HG03039 (cell line): ENCODE measurements at regions not wholly inside any gene's neighbourhood (a gene's known extent, or its start where the extent isn't known, plus 50 kb on each side); places are given as distances from the start of the nearest gene placed in this dataset.

Source experiments
- ATAC-seq: cut with Tn5 transposase; IDR thresholded peaks from one replicate; pipeline ENCODE4 v1.9.1; 2021; ENCODE audit warnings: mild to moderate bottlenecking, moderate library complexity; ENCODE audit not compliant: unreplicated experiment

DNA sequence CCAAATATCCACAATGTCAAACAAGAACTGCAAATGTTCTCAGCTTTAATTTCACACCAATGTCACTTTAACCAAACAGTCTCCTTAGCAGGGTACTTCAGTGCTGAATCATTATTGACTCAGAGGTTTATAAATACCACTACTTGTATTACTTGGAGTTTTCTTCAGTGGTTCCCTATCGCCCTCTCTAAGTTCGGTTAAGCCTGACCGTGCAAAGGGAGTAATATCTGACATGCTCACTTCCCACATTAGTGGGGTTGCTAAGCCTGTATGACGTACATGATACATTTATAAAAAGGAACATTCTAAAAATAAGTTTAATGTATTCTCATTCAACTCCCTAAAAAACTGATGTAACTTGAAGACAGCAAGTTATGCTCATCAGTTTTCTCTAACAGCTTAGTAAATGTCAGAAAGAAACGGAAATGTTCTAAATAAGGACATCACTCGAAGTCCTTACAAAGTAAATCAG is 93.1 kb upstream of the ZC3H12C start:
- ATAC-seq: peak; percentile 97

DNA sequence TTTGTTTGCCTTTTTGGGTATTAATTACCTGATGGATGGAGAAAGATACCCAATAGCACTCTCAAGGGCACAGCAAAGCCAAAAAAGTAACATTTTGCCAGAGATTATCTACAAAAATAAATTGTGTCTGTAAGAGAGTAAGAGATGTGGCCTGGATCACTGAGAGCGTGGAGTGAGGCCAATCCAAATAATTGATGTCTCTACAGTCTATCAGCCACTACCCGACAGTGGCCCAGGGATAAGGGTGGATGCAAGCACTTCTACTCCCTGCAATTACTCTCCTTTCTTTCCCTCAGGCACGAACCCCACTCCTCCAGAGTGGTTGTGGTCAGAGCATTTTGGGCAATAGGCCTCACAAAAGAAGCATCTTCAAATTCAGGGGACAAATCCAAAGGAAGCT is 92.3 kb upstream of the ZC3H12C start:
- no peak for ATAC-seq

DNA sequence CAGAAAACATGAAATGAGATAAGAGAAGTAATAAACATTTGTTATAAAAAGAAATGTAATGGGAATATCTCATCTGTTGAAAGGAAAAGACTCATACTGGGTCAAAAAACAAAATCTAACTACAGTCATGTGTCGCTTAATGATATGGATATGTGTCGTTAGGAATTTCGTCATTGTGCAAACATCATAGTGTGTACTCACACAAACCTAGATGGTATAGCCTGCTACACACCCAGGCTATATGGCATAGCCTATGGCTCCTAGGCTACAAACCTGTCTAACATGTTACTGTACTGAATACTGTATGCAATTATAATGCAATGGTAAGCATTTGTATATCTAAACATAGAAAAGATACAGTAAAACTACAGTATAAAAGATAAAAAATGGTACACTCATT is 89.8 kb upstream of the ZC3H12C start:
- ATAC-seq: no peak

DNA sequence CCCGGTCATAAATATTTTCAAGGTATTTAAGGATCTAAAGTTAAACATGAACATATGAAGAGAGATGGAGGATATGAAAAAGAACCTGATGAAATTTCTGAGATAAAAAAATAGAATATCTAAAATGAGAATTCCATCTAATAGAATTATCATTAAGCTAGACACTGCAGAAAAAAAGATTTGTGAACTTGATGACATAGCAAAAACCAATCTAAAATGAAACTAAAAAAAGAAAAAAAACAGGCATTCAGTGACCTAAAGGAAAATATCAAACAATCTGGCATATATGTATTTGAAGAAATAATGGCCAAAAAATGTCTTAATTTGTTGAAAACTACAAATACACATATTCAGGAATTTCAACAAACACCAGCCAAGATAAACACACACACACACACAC is 81.6 kb upstream of the ZC3H12C start:
- no peak for ATAC-seq

DNA sequence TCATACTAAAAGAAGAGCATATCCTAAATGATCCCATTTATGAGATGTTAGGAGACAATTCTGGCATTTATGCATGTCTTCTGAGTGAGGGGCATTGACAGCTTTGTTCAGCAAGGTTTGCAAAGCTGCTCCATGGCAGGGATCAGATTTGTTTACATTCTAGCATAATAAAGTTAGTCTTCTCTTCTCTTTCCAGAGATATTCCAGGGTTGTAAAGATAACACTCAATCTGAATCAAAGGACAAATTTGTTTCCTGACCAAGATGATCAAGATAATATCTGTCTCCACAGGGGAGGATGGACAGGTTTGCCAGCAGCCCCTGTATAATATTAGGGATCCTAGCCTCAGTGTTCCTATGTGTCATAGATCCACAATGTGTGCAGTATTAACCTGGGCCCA is 77.5 kb upstream of the ZC3H12C start:
- ATAC-seq: no peak

DNA sequence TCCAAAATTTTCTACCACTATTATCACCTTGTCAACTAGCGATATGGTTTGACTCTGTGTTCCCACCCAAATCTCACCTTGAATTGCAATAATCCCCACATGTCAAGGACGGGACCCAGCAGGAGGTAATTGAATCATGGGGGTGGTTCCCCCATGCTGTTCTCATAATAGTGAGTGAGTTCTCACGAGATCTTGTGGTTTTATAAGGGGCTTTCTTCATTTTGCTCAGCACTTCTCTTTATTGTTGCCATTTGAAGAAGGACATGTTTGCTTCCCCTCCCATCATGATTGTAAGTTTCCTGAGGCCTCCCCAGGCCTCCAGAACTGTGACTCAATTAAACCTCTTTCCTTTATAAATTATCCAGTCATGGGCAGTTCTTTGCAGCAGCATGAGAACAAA is 73.5 kb upstream of the ZC3H12C start:
- ATAC-seq: no peak

DNA sequence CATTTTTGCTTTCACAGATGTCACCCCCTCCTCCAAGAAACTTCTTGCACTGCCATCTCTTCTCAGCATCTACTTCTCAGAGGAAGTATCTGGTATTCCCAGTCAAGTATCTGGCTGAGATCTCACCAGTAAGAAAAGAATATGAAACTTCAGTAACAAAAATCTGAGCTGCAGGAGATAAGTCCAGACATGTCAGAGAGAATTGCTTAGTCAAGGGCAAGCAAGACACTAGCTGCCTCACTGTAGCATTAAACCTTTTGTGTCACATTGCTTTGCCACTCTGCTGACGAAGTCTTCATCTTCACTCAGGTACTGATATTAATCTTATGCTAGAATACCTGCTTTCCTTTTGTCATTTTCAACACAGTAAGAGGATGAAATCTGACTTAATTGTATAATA is 70.6 kb upstream of the ZC3H12C start:
- no peak for ATAC-seq

DNA sequence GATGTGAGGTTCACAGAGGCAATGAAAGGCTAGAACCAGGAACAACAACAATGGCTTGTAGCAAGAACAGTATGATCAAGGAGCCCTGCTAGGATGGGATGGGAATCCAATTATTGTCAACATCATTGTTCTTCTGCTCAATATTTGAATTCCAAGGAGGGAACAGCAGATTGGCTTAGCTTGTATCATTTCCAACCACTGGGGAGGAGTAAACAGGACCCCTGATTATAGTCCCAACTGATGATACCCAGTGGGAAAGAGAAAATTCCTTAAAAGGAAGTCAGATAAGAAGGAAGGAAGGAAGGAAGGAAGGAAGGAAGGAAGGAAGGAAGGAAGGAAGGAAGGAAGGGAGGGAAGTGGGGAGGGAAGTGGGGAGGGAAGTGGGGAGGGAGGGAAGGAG is 69.5 kb upstream of the ZC3H12C start:
- no peak for ATAC-seq

DNA sequence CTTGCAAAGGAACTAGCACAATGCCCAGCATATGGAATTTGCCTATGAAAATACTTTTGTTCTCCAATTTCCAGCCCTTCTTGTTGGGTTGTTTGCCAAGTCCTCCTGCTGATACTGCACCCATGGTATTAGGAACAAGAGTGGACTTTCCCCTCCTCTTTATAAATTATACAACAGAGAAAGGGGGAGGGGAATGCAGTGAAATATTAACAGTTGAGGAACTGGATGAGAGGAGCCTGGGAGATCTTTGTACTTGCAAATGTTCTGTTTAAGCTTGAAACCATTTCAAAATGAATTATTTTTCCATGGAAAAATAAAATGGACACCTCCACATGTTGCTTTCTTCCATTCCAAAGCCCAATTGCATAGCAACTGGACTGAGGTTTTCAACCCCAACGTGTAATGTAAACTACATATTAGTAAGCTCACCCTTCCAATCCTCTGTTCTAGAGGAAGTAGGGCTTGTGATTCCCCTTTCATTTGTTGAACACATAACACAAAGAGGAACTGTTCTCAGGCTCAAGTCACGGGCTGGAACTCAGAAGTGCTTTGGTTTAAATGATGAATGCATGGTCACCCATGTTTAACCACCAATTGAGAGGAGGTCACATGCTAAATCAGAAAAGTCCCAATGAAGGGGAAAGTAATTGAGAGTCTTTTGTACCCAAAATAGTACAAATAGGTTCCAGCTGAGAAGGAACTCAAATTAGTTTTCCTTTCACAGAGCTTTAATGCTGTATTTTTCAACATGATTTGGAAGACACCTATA is 66.2 kb upstream of the ZC3H12C start:
- peak; percentile 87 for ATAC-seq

DNA sequence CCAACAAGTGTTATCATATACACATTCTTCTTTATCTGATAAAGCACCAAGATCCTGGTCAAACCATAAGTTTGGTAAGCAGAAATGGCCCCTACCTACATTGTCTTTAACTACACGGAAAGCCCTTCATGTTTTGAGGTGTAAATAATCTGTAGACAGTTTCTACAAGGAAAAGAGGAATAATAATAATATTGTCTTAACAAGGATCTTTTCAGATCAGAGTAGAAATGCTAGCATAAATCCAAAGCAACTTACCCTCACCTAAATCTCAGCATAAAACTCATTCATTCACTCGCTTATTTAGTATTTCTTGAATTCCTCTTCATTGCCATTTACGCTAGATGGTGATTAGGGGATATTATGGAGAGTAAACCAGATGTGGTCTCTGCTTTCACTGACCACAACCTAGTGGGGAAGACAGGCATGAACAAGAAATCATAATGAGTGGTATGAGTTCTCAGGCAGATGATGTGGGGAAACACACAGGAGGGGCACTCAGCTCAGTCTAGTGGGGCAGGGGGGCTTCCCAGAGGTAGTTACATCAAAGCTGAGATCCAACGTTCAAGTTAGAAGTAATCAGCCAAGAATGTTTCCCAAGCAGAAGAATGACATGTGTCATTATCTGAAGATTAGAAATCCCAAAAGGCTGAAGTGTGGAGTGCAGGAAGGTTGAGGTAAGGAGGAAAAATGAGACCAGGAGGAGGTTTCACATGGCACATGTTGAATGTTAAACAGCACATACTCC is 65.4 kb upstream of the ZC3H12C start:
- ATAC-seq: peak; percentile 39

DNA sequence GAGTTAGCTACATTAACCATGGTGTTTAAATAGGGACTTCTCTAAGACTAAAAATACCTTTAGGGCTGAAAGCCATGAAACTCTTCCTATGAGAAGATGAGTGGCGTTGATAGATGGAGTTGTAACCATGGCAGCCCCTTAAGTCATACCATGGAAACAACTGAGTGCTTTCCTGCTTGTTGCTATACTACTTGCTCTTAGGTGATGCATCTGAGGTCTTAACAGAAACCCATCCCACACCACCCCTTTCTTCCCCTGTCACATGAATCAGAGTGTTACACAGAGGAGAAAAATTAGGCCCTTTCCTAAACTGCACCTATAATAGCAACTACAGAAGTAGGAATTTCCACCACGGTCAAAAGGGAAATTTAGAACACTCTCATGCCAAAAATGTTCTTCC is 64.3 kb upstream of the ZC3H12C start:
- ATAC-seq: no peak

DNA sequence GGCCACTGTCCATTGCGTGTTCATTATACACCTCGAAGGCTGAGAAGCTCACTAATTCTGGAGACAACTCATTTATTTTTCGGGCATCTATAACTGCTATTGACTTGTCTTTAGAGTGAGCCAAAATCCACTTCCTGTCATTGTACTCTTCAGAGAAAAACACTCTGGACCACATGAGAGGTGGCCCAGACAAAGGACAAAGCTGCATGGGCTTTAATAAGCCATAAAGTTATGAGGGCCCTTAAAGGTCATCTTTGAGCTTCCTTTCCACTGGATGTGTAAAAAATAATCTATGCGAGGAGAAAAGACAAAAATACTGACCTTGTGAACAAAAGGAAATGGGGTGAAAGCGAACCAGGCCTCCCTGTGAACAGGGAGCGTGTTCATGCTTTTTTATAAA is 63.5 kb upstream of the ZC3H12C start:
- ATAC-seq: no peak

DNA sequence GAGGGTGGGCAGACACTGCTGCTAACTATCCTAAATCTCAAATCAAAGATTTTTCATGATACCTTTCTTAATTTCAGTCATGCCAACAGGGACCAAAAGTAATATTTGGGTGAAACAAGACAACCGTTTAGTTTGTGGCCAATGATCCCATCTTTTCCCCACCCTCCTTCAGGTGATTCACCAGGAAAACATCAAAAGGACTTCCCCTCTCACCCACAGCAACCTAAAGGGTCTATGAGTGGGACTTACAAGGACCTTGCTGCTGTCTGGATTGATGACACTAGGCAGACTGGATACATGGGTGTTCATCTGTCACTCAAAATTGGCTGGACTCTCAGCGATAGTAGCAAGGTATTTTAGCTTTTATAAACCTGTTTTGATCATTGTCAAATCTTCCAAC is 62.0 kb upstream of the ZC3H12C start:
- ATAC-seq: no peak

DNA sequence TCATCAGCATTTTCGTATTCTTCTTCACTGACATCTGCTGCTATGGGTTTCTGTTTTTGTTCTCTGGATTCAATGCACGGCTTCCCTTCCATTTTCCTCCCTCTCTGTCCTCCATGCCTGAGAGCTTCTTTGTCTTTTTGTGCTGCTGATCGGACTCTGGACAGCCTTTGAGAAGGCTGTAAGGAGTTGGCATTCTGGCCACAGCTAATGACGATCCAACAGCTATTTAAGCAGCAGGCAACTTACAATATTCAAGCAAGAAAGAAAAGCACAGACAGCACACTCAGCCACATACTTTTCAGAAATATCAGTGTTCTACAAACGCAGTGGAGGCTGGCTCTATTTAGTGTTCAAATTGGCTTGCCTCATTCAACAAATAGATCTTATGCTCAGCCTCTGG is 60.9 kb upstream of the ZC3H12C start:
- ATAC-seq: no peak

DNA sequence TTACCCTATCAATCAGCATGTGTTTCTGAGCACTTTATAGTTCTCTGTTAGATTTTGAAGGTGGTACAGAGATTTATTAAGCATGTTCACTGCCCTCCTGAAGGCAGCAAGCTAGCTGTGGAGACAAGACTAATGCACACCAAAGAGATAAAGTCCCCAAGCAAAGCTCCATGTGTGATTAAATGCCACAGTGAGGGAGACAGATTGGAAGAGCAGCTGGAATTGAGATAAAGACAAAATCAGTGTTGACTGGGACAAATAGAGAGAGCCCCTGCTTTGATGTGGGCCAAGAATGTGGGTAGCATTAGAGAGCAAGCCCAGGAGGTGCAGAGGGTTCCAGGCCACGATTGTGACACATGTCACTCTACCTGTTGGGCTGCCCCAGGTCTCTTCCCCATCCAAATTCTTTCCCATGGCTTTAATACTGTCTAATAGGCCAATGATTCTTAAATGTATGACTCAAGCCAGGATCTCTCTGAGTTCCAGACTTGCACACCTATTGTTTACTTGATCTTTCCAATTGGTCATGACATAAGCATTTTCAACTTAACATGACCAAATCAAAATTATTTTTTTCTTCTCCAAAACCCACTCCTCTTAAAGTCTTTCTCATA is 60.1 kb upstream of the ZC3H12C start:
- ATAC-seq: no peak

DNA sequence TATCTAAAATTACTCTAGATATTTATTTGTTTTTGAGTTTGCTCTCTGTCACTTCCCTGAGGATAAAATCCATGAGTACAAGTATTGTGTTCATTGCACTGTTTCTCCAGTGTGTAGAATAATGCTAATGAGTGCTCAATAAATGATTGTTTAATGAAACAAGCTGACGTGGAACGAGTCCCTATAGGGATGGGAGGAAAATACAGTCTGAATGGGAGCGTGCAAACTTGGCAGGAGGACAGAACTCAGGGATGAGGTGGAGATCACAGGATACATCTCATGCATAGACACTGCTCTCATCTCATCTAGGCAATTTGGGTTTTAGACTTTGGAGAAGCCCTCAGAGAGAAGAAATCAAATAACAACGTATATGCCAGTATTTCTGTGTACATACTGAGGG is 58.4 kb upstream of the ZC3H12C start:
- no peak for ATAC-seq

DNA sequence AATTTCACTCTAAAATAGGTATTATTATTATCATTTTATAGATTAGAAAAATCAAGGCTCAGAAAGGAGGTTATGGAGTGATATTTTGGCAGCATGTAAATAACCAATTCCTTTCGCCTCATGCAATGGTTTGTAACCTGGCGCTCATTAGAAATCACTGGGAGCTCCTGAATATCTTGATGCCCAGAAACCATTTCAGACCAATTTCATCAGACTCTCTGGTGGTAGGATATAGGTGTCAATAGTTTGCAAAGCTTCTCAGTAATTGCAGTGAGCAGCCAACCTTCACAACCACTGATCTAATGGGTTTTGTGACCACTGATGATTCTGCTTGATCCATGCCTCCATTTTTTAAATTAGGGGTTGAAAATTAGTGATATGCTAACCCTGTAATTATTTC is 57.8 kb upstream of the ZC3H12C start:
- ATAC-seq: no peak

DNA sequence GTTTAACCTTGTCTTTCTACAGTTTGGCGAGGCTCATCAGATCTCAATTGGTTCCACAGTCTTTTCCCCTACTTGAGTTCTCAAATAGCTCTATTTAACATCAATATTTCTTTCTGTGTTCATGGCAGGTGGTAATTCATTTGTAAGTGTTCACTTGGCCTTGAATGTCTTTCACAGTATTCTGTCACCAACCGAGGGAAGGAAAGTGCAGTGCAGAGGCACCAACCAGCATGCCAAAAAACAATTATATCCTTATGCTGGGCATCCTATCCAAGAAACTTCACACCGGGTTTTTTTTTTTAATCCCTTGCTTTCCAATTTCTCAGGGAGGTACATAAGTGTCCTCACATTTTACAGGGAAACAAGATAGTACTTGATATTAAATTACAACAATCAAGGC is 55.0 kb upstream of the ZC3H12C start:
- ATAC-seq: no peak
